CD8-positive, alpha-beta memory T cell (primary cell): ENCODE measurements at regions not wholly inside any gene's neighbourhood (a gene's known extent, or its start where the extent isn't known, plus 50 kb on each side); places are given as distances from the start of the nearest gene placed in this dataset.

Experiments used
- CTCF ChIA-PET: fragments of 350-600 bp; sonication (Branson Sonifier 250); formaldehyde crosslinking; loops from one replicate; lab custom pipeline; 2021; ENCODE audit warnings: antibody characterized with exemption; lab: Charles Lee
- POLR2A ChIA-PET: fragments of 350-600 bp; sonication (Branson Sonifier 250); formaldehyde crosslinking; loops from one replicate; lab custom pipeline; 2021; ENCODE audit warnings: antibody characterized with exemption; lab: Charles Lee
- DNase-seq, 5 donors: peaks; one replicate each; pipeline versions ENCODE4 v3.0.0 to v3.0.0-alpha.2; 2020 to 2022; ENCODE audit warnings: mixed read lengths in 1 of 5
- H3K27ac ChIP-seq: one replicate; pipeline ENCODE4 v1.7.0; 2013; ENCODE audit warnings: low read depth, mild to moderate bottlenecking, low read length, moderate library complexity
- H3K27me3 ChIP-seq: 2 replicates; pipeline ENCODE4 v1.7.0; 2013; ENCODE audit warnings: low read length, mild to moderate bottlenecking; ENCODE audit not compliant: insufficient read depth, poor library complexity, severe bottlenecking
- H3K36me3 ChIP-seq: 2 replicates; pipeline ENCODE4 v1.7.0; 2013; ENCODE audit warnings: mild to moderate bottlenecking, low read length, moderate library complexity; ENCODE audit not compliant: insufficient read depth
- H3K4me1 ChIP-seq: 2 replicates; pipeline ENCODE4 v1.7.0; 2013; ENCODE audit warnings: mild to moderate bottlenecking, low read length, moderate library complexity; ENCODE audit not compliant: insufficient read depth
- H3K4me3 ChIP-seq: 2 replicates; pipeline ENCODE4 v1.7.0; 2013; ENCODE audit warnings: mild to moderate bottlenecking, low read length
- H3K9me3 ChIP-seq: 2 replicates; pipeline ENCODE4 v1.7.0; 2013; ENCODE audit warnings: mild to moderate bottlenecking, low read length
- H3K27ac Mint-ChIP-seq, 8 donors: one replicate each; pipeline ENCODE4 v1.8.0; 2020 to 2021; ENCODE audit warnings: mixed read lengths in 8 of 8, mild to moderate bottlenecking in 6 of 8, inconsistent platforms in 3 of 8, moderate library complexity in 3 of 8
- H3K27me3 Mint-ChIP-seq, 2 donors: one replicate each; pipeline ENCODE4 v1.8.0; 2020 to 2021; ENCODE audit warnings: mixed read lengths in 2 of 2, mild to moderate bottlenecking in 1 of 2, moderate library complexity in 1 of 2
- H3K36me3 Mint-ChIP-seq, 3 donors: one replicate each; pipeline ENCODE4 v1.8.0; 2020 to 2021; ENCODE audit warnings: mixed read lengths in 3 of 3, inconsistent platforms in 1 of 3, mild to moderate bottlenecking in 1 of 3
- H3K4me1 Mint-ChIP-seq, 3 donors: one replicate each; pipeline ENCODE4 v1.8.0; 2020 to 2021; ENCODE audit warnings: mixed read lengths in 3 of 3, inconsistent platforms in 1 of 3, mild to moderate bottlenecking in 1 of 3
- H3K4me3 Mint-ChIP-seq, 7 donors: one replicate each; pipeline ENCODE4 v1.8.0; 2020 to 2021; ENCODE audit warnings: mixed read lengths in 7 of 7, mild to moderate bottlenecking in 6 of 7, moderate library complexity in 4 of 7, inconsistent platforms in 2 of 7
- H3K9me3 Mint-ChIP-seq, 5 donors: one replicate each; pipeline ENCODE4 v1.8.0; 2020 to 2022; ENCODE audit warnings: mixed read lengths in 5 of 5, mild to moderate bottlenecking in 3 of 5, moderate library complexity in 2 of 5, inconsistent platforms in 1 of 5

DNA sequence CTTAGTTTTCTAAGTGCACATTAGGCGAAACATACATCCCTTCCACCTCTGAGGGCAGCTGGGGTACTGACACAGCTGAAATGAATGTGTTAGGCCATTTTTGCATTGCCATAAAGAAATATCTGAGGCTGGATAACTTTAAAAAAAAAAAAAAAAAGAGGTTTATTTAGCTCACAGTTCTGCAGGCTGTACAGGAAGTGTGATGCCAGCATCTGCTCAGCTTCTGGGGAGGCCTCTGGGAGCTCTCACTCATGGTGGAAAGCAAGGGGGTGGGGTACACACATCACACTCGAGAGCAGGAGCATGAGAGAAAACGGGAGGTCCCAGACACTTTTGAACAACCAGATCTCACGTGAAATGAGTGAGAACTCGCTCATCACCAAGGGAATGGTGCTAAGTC lies 158.1 kb downstream of the PSMG1 start:
- POLR2A ChIA-PET, result no interaction called here
- Mint-ChIP-seq H3K4me3 (no peak overlapping the region), H3K27ac (no peak overlapping the region), H3K9me3 (peaks cover 0 to 16% (median 4%) of the 10 kb centered on the region in 5 donors), H3K36me3 (no peaks in the 10 kb centered on the region), H3K4me1 (no peaks in the 10 kb centered on the region), H3K27me3 (peaks cover 9 to 13% of the 10 kb centered on the region in 2 donors)
- Histone ChIP-seq H3K4me1 (no peaks in the 10 kb centered on the region), H3K9me3 (no peaks in the 10 kb centered on the region), H3K27ac (no peak overlapping the region), H3K27me3 (no peaks in the 10 kb centered on the region), H3K36me3 (no peaks in the 10 kb centered on the region), H3K4me3 (no peak overlapping the region)
- no peak for DNase-seq
- CTCF ChIA-PET, result no interaction called here

DNA sequence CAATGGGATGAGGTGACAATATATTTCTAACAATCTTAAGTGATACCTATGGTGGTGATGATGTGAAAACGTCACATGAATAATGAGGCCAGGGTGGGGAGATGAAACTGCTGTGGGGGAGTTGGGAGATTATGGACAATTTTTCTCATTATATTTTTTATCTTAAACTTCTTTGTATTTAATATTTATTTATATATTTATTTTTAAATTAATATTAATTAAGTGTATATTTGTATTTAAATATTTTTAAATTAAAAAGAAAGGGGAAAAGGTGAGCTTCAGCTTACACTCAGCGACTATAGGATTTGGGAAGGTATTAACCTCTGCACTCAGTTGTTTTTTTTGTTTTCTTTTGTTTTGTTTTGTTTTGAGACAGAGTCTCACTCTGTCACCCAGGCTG lies 158.7 kb downstream of the PSMG1 start:
- Mint-ChIP-seq H3K36me3 (no peaks in the 10 kb centered on the region), H3K27me3 (peaks cover 13 to 14% of the 10 kb centered on the region in 2 donors), H3K4me3 (no peak overlapping the region), H3K4me1 (no peaks in the 10 kb centered on the region), H3K27ac (no peak overlapping the region), H3K9me3 (peaks cover 0 to 16% (median 4%) of the 10 kb centered on the region in 5 donors)
- no peaks in the 10 kb centered on the region for H3K36me3 ChIP-seq
- no peak overlapping the region for H3K27ac ChIP-seq
- H3K4me1 ChIP-seq, result no peaks in the 10 kb centered on the region
- DNase-seq, result no peak
- H3K27me3 ChIP-seq, result no peaks in the 10 kb centered on the region
- H3K9me3 ChIP-seq, result no peaks in the 10 kb centered on the region
- no peak overlapping the region for H3K4me3 ChIP-seq
- CTCF ChIA-PET, result no interaction called here
- POLR2A ChIA-PET, result no interaction called here

DNA sequence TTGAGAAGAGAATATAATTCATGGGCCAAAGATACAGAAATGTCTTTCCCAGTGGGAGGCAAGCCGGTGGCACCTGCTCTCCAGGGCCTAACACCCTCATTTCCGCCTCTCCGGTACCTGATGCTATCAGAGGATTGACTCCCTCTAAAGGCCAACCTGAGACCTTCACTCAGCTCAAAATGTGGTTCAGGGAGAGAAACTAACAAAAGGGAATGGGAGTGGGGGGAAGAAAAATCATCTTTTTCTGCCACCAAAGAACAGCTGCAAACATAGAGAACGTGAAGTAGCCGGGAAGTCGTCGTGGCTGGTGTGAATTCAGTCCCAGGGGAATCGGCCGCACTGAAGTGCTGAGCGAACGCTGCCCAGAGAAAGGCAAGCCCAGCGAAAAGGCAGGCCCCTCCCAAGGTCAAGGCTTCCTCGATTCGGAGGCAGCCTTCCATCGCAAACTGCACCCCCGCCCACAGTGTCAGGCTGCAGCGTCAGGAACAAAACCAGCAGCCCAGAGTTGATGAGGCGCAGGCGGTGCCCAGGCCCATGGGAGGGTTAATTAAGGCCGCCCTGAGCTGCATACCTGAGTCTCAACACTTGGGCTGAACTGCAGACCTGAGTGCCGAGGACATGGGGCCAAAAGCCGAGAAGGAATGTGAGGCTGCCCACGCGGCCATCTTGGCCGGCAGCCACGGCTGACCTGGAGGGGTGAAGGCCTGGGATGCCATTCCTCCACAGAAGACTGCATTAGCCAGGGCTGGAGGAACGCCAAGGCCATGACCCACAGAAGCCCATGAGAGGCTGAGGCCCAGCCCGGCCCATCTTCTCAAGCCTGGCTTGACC lies 160.2 kb downstream of the PSMG1 start:
- H3K27ac Mint-ChIP-seq, result peak overlapping the region in 1 of 8 donors; percentile 76
- peaks cover 13 to 15% of the 10 kb centered on the region in 2 donors for H3K27me3 Mint-ChIP-seq
- CTCF ChIA-PET, result no interaction called here
- Histone ChIP-seq H3K4me3 (no peak overlapping the region), H3K4me1 (no peaks in the 10 kb centered on the region), H3K27ac (no peak overlapping the region), H3K36me3 (no peaks in the 10 kb centered on the region), H3K9me3 (no peaks in the 10 kb centered on the region), H3K27me3 (no peaks in the 10 kb centered on the region)
- POLR2A ChIA-PET, result no interaction called here
- no peaks in the 10 kb centered on the region for H3K4me1 Mint-ChIP-seq
- no peaks in the 10 kb centered on the region for H3K36me3 Mint-ChIP-seq
- H3K9me3 Mint-ChIP-seq, result peaks cover 0 to 13% (median 4%) of the 10 kb centered on the region in 5 donors
- no peak for DNase-seq
- H3K4me3 Mint-ChIP-seq, result no peak overlapping the region

DNA sequence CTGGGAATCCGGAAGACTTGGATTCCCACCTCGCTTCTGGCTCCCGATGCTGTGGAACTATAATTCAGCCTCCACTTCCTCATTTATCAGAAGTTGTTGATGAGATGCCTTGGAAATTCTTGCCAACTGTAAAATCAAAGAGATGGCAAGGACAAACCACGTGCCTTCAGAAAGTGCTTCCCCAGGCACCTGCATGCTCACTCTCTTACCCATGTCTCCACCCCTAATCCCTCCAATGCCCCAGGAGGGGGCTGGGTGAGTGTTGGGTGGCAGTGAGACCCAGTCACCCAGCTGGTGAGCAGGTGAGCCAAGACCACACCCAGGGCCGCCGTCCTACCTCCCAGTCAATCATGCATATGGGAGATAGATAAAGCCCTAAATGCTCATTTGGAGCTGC lies 160.8 kb downstream of the PSMG1 start:
- peaks cover 9 to 15% of the 10 kb centered on the region in 2 donors for H3K27me3 Mint-ChIP-seq
- no peaks in the 10 kb centered on the region for H3K27me3 ChIP-seq
- no peaks in the 10 kb centered on the region for H3K4me1 Mint-ChIP-seq
- H3K4me3 Mint-ChIP-seq, result no peak overlapping the region
- H3K9me3 Mint-ChIP-seq, result peaks cover 0 to 10% (median 4%) of the 10 kb centered on the region in 5 donors
- POLR2A ChIA-PET, result no interaction called here
- H3K27ac Mint-ChIP-seq, result no peak overlapping the region
- DNase-seq, result no peak
- H3K9me3 ChIP-seq, result no peaks in the 10 kb centered on the region
- no peak overlapping the region for H3K27ac ChIP-seq
- H3K36me3 Mint-ChIP-seq, result no peaks in the 10 kb centered on the region
- no peak overlapping the region for H3K4me3 ChIP-seq
- H3K36me3 ChIP-seq, result no peaks in the 10 kb centered on the region
- no peaks in the 10 kb centered on the region for H3K4me1 ChIP-seq
- CTCF ChIA-PET, result no interaction called here

DNA sequence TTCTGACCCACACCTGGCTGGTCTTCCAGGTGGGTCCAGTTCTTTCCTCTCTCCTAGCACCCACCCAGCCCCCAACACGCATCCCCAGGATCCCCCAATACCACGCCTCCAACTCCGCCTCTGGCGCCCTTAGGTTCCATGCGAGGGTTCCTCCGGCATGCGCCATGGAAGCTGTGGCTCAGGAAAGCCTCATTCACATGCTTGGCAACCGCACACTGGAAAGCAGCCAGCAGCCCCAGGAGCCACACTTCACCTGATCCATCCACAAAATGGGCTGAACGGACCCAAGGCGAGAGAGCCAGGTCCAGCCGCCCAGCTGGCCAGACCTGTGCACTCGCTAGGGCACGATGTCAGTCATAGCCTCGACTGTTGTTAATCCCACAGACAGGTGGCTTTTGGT lies 161.2 kb downstream of the PSMG1 start:
- Histone ChIP-seq H3K4me3 (no peak overlapping the region), H3K27me3 (no peaks in the 10 kb centered on the region), H3K36me3 (no peaks in the 10 kb centered on the region), H3K27ac (no peak overlapping the region), H3K4me1 (no peaks in the 10 kb centered on the region), H3K9me3 (no peaks in the 10 kb centered on the region)
- POLR2A ChIA-PET, result no interaction called here
- no peaks in the 10 kb centered on the region for H3K36me3 Mint-ChIP-seq
- CTCF ChIA-PET, result no interaction called here
- H3K9me3 Mint-ChIP-seq, result peaks cover 0 to 10% (median 4%) of the 10 kb centered on the region in 5 donors
- H3K27me3 Mint-ChIP-seq, result peaks cover 6 to 15% of the 10 kb centered on the region in 2 donors
- H3K4me1 Mint-ChIP-seq, result no peaks in the 10 kb centered on the region
- no peak overlapping the region for H3K27ac Mint-ChIP-seq
- no peak overlapping the region for H3K4me3 Mint-ChIP-seq
- DNase-seq, result no peak

DNA sequence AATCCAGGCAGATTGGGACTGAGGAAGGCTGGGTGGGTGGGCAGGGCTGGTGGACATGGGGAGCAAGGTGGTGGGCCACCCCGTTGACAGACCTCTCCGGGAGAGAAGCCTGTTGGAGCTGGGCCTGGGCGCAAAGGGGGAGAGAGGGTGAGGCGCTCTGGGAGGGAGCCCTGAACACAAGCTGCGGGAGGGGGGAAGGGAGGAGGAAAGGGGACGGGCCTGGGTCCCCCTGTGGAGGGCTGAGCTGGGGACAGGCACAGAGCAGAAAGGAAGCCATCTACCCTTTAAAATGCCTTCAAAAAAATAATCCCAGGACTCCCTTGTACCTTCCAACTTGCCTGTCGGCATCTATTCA lies 161.8 kb downstream of the PSMG1 start:
- Histone ChIP-seq H3K27ac (no peak overlapping the region), H3K4me3 (no peak overlapping the region), H3K36me3 (no peaks in the 10 kb centered on the region), H3K9me3 (no peaks in the 10 kb centered on the region), H3K27me3 (no peaks in the 10 kb centered on the region), H3K4me1 (no peaks in the 10 kb centered on the region)
- Mint-ChIP-seq H3K4me1 (no peaks in the 10 kb centered on the region), H3K27ac (no peak overlapping the region), H3K9me3 (peaks cover 0 to 9% (median 4%) of the 10 kb centered on the region in 5 donors), H3K36me3 (no peaks in the 10 kb centered on the region), H3K27me3 (peaks cover 6 to 15% of the 10 kb centered on the region in 2 donors), H3K4me3 (no peak overlapping the region)
- POLR2A ChIA-PET, result no interaction called here
- CTCF ChIA-PET, result no interaction called here
- DNase-seq, result no peak

DNA sequence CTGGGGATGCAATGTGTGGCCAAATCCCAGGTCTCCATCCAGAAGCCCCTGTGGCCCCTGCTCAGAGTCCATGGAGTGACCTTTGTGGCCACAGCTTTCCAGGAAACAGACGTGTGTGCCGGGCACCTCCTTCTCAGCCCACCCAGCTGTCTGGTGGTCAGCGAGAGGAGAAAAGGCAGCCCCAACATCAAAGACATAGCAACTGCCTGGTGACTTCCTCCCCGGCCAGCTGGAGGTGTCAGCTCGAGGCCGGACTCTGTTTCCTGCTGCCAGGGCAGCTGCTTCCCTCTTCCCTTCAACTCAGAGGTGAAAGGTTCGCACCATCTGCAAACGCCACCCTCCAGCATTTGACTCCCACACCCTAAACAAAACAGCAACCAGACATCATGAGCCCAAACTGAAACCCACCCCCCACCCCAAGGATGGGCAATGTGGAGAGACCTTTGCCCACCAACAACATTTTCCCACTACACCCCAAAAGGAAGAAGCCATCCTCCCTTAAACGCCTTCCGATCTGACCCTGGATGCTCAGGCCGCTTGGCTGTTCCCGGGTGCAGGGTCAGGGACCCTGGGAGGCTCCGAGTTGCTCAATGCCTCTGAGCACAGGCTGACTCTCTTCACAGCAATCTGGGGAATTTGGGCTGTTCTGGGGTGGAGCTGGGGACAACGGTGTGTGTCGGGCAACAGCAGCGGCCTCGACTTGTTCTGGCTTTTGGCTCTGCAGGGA lies 162.3 kb downstream of the PSMG1 start:
- CTCF ChIA-PET, result no interaction called here
- Mint-ChIP-seq H3K9me3 (peaks cover 0 to 9% (median 0%) of the 10 kb centered on the region in 5 donors), H3K27me3 (peaks cover 4 to 15% of the 10 kb centered on the region in 2 donors)

DNA sequence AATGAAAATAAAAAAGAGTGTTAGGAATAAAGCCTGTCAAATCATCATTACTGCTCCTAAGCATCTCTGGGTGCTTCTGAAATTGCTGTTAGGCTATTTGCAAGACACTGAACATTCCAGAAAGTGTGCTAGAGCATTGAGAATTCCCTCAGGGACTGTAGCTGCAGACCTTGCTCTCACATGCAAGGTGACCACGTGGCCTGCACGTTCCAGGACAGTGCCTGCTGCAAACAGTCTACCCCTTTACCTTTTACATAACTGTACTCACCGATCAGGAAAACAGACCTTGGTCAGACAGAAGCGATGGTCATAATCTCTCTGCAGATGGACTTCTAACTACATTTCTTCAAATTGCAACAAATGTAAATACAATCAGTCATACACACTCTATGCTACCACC lies 164.5 kb downstream of the PSMG1 start:
- H3K4me1 Mint-ChIP-seq, result no peaks in the 10 kb centered on the region
- no peaks in the 10 kb centered on the region for H3K36me3 ChIP-seq
- no peaks in the 10 kb centered on the region for H3K4me1 ChIP-seq
- H3K9me3 ChIP-seq, result no peaks in the 10 kb centered on the region
- H3K36me3 Mint-ChIP-seq, result no peaks in the 10 kb centered on the region
- no peak overlapping the region for H3K4me3 ChIP-seq
- H3K27me3 ChIP-seq, result no peaks in the 10 kb centered on the region
- no peaks in the 10 kb centered on the region for H3K9me3 Mint-ChIP-seq
- no peak overlapping the region for H3K27ac Mint-ChIP-seq
- CTCF ChIA-PET, result no interaction called here
- H3K27ac ChIP-seq, result no peak overlapping the region
- POLR2A ChIA-PET, result no interaction called here
- H3K4me3 Mint-ChIP-seq, result no peak overlapping the region
- H3K27me3 Mint-ChIP-seq, result peaks cover 2 to 22% of the 10 kb centered on the region in 2 donors
- DNase-seq, result no peak

More for the DNA sequence above, 162.3 kb downstream of the PSMG1 start:
- no peak overlapping the region for H3K27ac Mint-ChIP-seq
- no peaks in the 10 kb centered on the region for H3K4me1 ChIP-seq
- H3K36me3 ChIP-seq, result no peaks in the 10 kb centered on the region
- H3K4me1 Mint-ChIP-seq, result no peaks in the 10 kb centered on the region
- no peak for DNase-seq
- no peaks in the 10 kb centered on the region for H3K9me3 ChIP-seq
- no peaks in the 10 kb centered on the region for H3K27me3 ChIP-seq
- H3K4me3 Mint-ChIP-seq, result no peak overlapping the region
- no peaks in the 10 kb centered on the region for H3K36me3 Mint-ChIP-seq
- H3K27ac ChIP-seq, result no peak overlapping the region
- no peak overlapping the region for H3K4me3 ChIP-seq
- POLR2A ChIA-PET, result no interaction called here
